Thyroid gland (tissue), 4 donors: ENCODE measurements at regions not wholly inside any gene's neighbourhood (a gene's known extent, or its start where the extent isn't known, plus 50 kb on each side); places are given as distances from the start of the nearest gene placed in this dataset.

Source experiments
- POLR2A ChIP-seq, 2 donors: fragments of 450-650 bp; IDR thresholded peaks; one replicate each; pipeline ENCODE4 v1.6.1; 2017; ENCODE audit warnings: antibody characterized with exemption in 2 of 2, mild to moderate bottlenecking in 2 of 2, moderate library complexity in 1 of 2
- TF ChIP-seq, protein P1 (sequence below), 6 experiments: fragments of 200-600 bp in 3 of 6; fragments of 450-650 bp in 3 of 6; sonication (generic) in 3 of 6; IDR thresholded peaks; one replicate each; pipeline ENCODE4 v1.5.1; 2016 to 2019; ENCODE audit warnings: antibody characterized with exemption in 6 of 6, mild to moderate bottlenecking in 2 of 6, inconsistent platforms in 1 of 6, moderate library complexity in 1 of 6

DNA sequence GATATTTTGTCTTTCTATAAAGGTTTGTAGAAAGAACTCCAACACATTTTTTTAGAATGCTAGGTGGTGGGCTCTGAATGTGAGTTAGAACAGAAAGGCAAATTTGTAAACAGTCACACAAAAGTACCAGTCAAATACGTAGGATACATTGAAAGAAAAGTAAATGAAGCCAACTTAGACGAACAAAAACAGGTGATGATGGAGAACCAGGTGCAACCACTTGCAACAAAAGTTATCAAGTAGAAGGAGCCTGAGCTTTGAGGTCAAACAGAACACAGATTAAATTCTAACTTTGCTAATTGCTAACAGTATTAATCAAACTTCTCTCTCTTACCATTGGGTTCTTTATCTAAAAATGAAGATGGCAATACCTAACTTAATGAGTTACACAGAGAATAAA, 62.7 kb upstream of the DAPP1 start:
- TF ChIP-seq, protein P1, sequence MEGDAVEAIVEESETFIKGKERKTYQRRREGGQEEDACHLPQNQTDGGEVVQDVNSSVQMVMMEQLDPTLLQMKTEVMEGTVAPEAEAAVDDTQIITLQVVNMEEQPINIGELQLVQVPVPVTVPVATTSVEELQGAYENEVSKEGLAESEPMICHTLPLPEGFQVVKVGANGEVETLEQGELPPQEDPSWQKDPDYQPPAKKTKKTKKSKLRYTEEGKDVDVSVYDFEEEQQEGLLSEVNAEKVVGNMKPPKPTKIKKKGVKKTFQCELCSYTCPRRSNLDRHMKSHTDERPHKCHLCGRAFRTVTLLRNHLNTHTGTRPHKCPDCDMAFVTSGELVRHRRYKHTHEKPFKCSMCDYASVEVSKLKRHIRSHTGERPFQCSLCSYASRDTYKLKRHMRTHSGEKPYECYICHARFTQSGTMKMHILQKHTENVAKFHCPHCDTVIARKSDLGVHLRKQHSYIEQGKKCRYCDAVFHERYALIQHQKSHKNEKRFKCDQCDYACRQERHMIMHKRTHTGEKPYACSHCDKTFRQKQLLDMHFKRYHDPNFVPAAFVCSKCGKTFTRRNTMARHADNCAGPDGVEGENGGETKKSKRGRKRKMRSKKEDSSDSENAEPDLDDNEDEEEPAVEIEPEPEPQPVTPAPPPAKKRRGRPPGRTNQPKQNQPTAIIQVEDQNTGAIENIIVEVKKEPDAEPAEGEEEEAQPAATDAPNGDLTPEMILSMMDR (IDR thresholded peaks at IDR 0.05), result no peak
- TF ChIP-seq POLR2A (IDR thresholded peaks at IDR 0.05), result no peak
